Progenitor cell of endocrine pancreas (in vitro differentiated cells): ENCODE measurements at regions not wholly inside any gene's neighbourhood (a gene's known extent, or its start where the extent isn't known, plus 50 kb on each side); places are given as distances from the start of the nearest gene placed in this dataset.

Experiments
- DNase-seq: peaks from one replicate; pipeline ENCODE4 v3.0.0; 2021; ENCODE audit warnings: low spot score; ENCODE audit not compliant: unreplicated experiment
- H3K27ac Mint-ChIP-seq: 2 replicates; pipeline ENCODE4 v1.8.0; 2021; ENCODE audit warnings: mild to moderate bottlenecking, moderate library complexity, mixed read lengths
- H3K27me3 Mint-ChIP-seq: 2 replicates; pipeline ENCODE4 v1.8.0; 2021; ENCODE audit warnings: mixed read lengths
- H3K36me3 Mint-ChIP-seq: 2 replicates; pipeline ENCODE4 v1.8.0; 2022; ENCODE audit warnings: mixed read lengths; ENCODE audit not compliant: insufficient read depth
- H3K4me1 Mint-ChIP-seq: 2 replicates; pipeline ENCODE4 v1.8.0; 2021; ENCODE audit warnings: low read depth, mixed read lengths
- H3K4me3 Mint-ChIP-seq: 2 replicates; pipeline ENCODE4 v1.8.0; 2021; ENCODE audit warnings: low read depth, mild to moderate bottlenecking, moderate library complexity, mixed read lengths
- H3K9me3 Mint-ChIP-seq: 2 replicates; pipeline ENCODE4 v1.8.0; 2021; ENCODE audit warnings: low read depth, mixed read lengths
- TF ChIP-seq, protein P1 (sequence below): fragments of 200-600 bp; sonication (generic); IDR thresholded peaks from one replicate; pipeline ENCODE4 v1.5.0; 2021; ENCODE audit warnings: antibody characterized with exemption, mild to moderate bottlenecking; ENCODE audit not compliant: unreplicated experiment

DNA sequence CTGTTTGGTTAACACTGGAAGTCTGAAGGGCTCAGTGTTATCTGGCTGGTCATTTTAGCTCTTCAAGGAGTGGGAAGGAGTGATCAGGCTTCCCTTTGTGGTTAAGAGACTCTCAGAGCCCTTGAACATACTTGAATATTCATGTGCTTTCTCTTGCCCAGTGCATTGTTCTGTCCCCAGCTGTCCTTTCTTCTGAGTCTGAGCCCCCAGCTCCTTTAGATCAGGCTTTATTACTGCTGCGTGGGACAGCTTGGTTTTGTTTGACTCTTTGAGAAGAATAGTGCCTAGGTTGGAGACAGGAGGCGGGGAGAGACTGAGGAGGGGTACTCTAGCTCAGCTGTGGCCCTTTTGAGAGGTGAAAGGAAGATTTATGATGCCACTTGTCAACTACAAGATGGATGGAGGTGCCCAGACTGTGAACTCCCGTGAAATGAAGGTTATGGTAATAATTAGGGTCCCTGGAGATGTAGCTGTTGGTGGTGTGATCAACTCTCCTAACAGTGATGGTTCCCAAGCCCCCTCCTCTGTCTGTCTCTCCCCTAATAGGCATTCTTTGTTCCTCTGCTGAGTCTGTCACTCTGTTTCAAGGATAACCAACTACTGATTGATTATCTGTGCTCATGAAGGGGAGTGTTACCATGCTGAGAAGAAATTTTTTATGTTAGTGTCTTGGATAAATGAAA, 83.1 kb upstream of the GLRA1 start:
- peaks cover 16% of the 10 kb centered on the region for H3K4me1 Mint-ChIP-seq
- H3K27me3 Mint-ChIP-seq = no peaks in the 10 kb centered on the region
- H3K36me3 Mint-ChIP-seq = no peaks in the 10 kb centered on the region
- H3K4me3 Mint-ChIP-seq = no peak overlapping the region
- no peak for DNase-seq
- TF ChIP-seq, protein P1, sequence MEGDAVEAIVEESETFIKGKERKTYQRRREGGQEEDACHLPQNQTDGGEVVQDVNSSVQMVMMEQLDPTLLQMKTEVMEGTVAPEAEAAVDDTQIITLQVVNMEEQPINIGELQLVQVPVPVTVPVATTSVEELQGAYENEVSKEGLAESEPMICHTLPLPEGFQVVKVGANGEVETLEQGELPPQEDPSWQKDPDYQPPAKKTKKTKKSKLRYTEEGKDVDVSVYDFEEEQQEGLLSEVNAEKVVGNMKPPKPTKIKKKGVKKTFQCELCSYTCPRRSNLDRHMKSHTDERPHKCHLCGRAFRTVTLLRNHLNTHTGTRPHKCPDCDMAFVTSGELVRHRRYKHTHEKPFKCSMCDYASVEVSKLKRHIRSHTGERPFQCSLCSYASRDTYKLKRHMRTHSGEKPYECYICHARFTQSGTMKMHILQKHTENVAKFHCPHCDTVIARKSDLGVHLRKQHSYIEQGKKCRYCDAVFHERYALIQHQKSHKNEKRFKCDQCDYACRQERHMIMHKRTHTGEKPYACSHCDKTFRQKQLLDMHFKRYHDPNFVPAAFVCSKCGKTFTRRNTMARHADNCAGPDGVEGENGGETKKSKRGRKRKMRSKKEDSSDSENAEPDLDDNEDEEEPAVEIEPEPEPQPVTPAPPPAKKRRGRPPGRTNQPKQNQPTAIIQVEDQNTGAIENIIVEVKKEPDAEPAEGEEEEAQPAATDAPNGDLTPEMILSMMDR = no peak
- H3K27ac Mint-ChIP-seq = no peak overlapping the region
- H3K9me3 Mint-ChIP-seq = peaks cover 3% of the 10 kb centered on the region

DNA sequence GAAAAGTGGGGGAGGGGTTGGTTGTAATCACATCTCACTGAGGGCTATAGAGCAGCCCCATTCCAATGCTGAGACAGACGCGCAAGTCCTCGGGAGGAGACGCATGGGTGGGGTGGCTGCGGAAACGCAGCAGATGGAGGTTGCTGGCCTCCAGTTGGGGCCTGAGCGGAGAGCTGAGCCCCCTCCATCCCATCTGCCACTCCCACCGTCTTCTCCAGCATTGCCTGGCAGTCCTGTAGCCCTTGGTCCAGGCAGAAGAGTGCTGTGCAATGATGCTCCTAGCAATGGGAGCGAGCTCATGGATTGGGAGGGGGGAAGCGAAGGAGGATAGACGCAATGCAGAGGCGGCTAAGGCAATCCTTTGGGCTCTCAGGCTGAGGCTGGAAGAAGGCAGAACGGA, 79.4 kb upstream of the GLRA1 start:
- TF ChIP-seq, protein P1 = no peak
- DNase-seq = no peak
- Mint-ChIP-seq H3K4me3 (no peak overlapping the region), H3K36me3 (peaks cover 2% of the 10 kb centered on the region), H3K4me1 (peaks cover 13% of the 10 kb centered on the region), H3K9me3 (peaks cover 5% of the 10 kb centered on the region), H3K27ac (no peak overlapping the region), H3K27me3 (no peaks in the 10 kb centered on the region)
